ENCODE measurements at regions not wholly inside any gene's neighbourhood (a gene's known extent, or its start where the extent isn't known, plus 50 kb on each side); places are given as distances from the start of the nearest gene placed in this dataset.

GRCh38 chr4:126227428-126227827, 912.7 kb downstream of the FAT4 start:
- H3K4me1 Mint-ChIP-seq, result no peaks in the 10 kb centered on the region
- no peaks in the 10 kb centered on the region for H3K9me3 Mint-ChIP-seq
- no peaks in the 10 kb centered on the region for H3K36me3 Mint-ChIP-seq (ENCODE audit: low read depth)
- TF ChIP-seq CTCF (IDR thresholded peaks at IDR 0.05; ENCODE audit: unreplicated experiment in 3 of 3), result no peak
- H3K27ac Mint-ChIP-seq, result no peak overlapping the region
- H3K4me3 Mint-ChIP-seq, result no peak overlapping the region
- H3K27me3 Mint-ChIP-seq (ENCODE audit: low read depth), result no peaks in the 10 kb centered on the region

GRCh38 chr4:126230269-126230668, 915.5 kb downstream of the FAT4 start:
- Mint-ChIP-seq H3K4me3 (no peak overlapping the region), H3K27ac (no peak overlapping the region), H3K4me1 (no peaks in the 10 kb centered on the region), H3K27me3 (ENCODE audit: low read depth) (no peaks in the 10 kb centered on the region), H3K36me3 (ENCODE audit: low read depth) (peaks cover under 1% of the 10 kb centered on the region), H3K9me3 (peaks cover 8% of the 10 kb centered on the region)
- no peak for TF ChIP-seq CTCF (IDR thresholded peaks at IDR 0.05; ENCODE audit: unreplicated experiment in 3 of 3)

GRCh38 chr4:126233483-126233882, 918.7 kb downstream of the FAT4 start:
- Mint-ChIP-seq H3K4me1 (no peaks in the 10 kb centered on the region), H3K36me3 (ENCODE audit: low read depth) (peaks cover 4% of the 10 kb centered on the region), H3K27ac (no peak overlapping the region), H3K27me3 (ENCODE audit: low read depth) (no peaks in the 10 kb centered on the region), H3K4me3 (no peak overlapping the region), H3K9me3 (peaks cover 20% of the 10 kb centered on the region)
- TF ChIP-seq CTCF (IDR thresholded peaks at IDR 0.05; ENCODE audit: unreplicated experiment in 3 of 3), result no peak

GRCh38 chr4:126238013-126238412, 923.3 kb downstream of the FAT4 start:
- TF ChIP-seq CTCF (IDR thresholded peaks at IDR 0.05; ENCODE audit: unreplicated experiment in 3 of 3), result no peak
- no peaks in the 10 kb centered on the region for H3K4me1 Mint-ChIP-seq

GRCh38 chr4:126241634-126242033, 926.9 kb downstream of the FAT4 start:
- Mint-ChIP-seq H3K36me3 (ENCODE audit: low read depth) (no peaks in the 10 kb centered on the region), H3K27me3 (ENCODE audit: low read depth) (no peaks in the 10 kb centered on the region), H3K4me3 (no peak overlapping the region), H3K9me3 (peaks cover 15% of the 10 kb centered on the region), H3K27ac (no peak overlapping the region), H3K4me1 (no peaks in the 10 kb centered on the region)
- no peak for TF ChIP-seq CTCF (IDR thresholded peaks at IDR 0.05; ENCODE audit: unreplicated experiment in 3 of 3)

More at GRCh38 chr4:126238013-126238412, 923.3 kb downstream of the FAT4 start:
- Mint-ChIP-seq H3K9me3 (peaks cover 20% of the 10 kb centered on the region), H3K4me3 (no peak overlapping the region), H3K27ac (no peak overlapping the region), H3K36me3 (ENCODE audit: low read depth) (peaks cover 4% of the 10 kb centered on the region), H3K27me3 (ENCODE audit: low read depth) (no peaks in the 10 kb centered on the region)

- TF ChIP-seq CTCF (IDR thresholded peaks at IDR 0.05; ENCODE audit: unreplicated experiment in 3 of 3), result no peak
- H3K36me3 Mint-ChIP-seq (ENCODE audit: low read depth), result no peaks in the 10 kb centered on the region
- H3K27ac Mint-ChIP-seq, result no peak overlapping the region
- peaks cover 11% of the 10 kb centered on the region for H3K9me3 Mint-ChIP-seq
- H3K4me1 Mint-ChIP-seq, result no peaks in the 10 kb centered on the region
- H3K27me3 Mint-ChIP-seq (ENCODE audit: low read depth), result no peaks in the 10 kb centered on the region
- H3K4me3 Mint-ChIP-seq, result no peak overlapping the region
Measured at GRCh38 chr4:126242679-126243390, 928.1 kb downstream of the FAT4 start.

Data from nephron (organoid).